HG02571 (cell line): ENCODE measurements at regions not wholly inside any gene's neighbourhood (a gene's known extent, or its start where the extent isn't known, plus 50 kb on each side); places are given as distances from the start of the nearest gene placed in this dataset.

Experiments
- ATAC-seq: cut with Tn5 transposase; IDR thresholded peaks from one replicate; pipeline ENCODE4 v1.9.1; 2021; ENCODE audit warnings: mild to moderate bottlenecking, moderate library complexity; ENCODE audit not compliant: unreplicated experiment

- ATAC-seq, result no peak
Measured at GRCh38 chr4:178480105-178480504, 1037.9 kb upstream of the AGA start.

- ATAC-seq, result no peak
Measured at GRCh38 chr4:178480881-178481280, 1038.6 kb upstream of the AGA start.

GRCh38 chr4:178481564-178481963 lies 1039.3 kb upstream of the AGA start:
- ATAC-seq, result no peak

- no peak for ATAC-seq
Measured at GRCh38 chr4:178523038-178523437, 1080.8 kb upstream of the AGA start.

- no peak for ATAC-seq
Measured at GRCh38 chr4:178535939-178536579, 1093.8 kb upstream of the AGA start.

GRCh38 chr4:178553201-178553600 lies 1111.0 kb upstream of the AGA start:
- ATAC-seq, result no peak

- ATAC-seq, result no peak
Measured at GRCh38 chr4:178554352-178554751, 1112.1 kb upstream of the AGA start.

GRCh38 chr4:178556796-178557195 lies 1114.6 kb upstream of the AGA start:
- ATAC-seq, result no peak

GRCh38 chr4:178577933-178578332 lies 1135.7 kb upstream of the AGA start:
- no peak for ATAC-seq

GRCh38 chr4:178595500-178596138 lies 1153.4 kb upstream of the AGA start:
- ATAC-seq, result no peak

GRCh38 chr4:178598672-178599071 lies 1156.4 kb upstream of the AGA start:
- no peak for ATAC-seq

- ATAC-seq, result no peak
Measured at GRCh38 chr4:178599521-178599920, 1157.3 kb upstream of the AGA start.

- ATAC-seq, result no peak
Measured at GRCh38 chr4:178602833-178603232, 1160.6 kb upstream of the AGA start.

GRCh38 chr4:178611062-178611461 lies 1168.8 kb upstream of the AGA start:
- no peak for ATAC-seq

- no peak for ATAC-seq
Measured at GRCh38 chr4:178612733-178613132, 1170.5 kb upstream of the AGA start.

GRCh38 chr4:178632415-178632814 lies 1190.2 kb upstream of the AGA start:
- ATAC-seq, result no peak

GRCh38 chr4:178633263-178633662 lies 1191.0 kb upstream of the AGA start:
- ATAC-seq, result no peak

- ATAC-seq, result no peak
Measured at GRCh38 chr4:178664621-178665020, 1222.4 kb upstream of the AGA start.

- no peak for ATAC-seq
Measured at GRCh38 chr4:178665916-178666315, 1223.7 kb upstream of the AGA start.

- ATAC-seq, result no peak
Measured at GRCh38 chr4:178671766-178672165, 1229.5 kb upstream of the AGA start.

- no peak for ATAC-seq
Measured at GRCh38 chr4:178672512-178672911, 1230.3 kb upstream of the AGA start.

GRCh38 chr4:178681871-178682270 lies 1239.6 kb upstream of the AGA start:
- no peak for ATAC-seq

- ATAC-seq, result no peak
Measured at GRCh38 chr4:178689926-178690325, 1247.7 kb upstream of the AGA start.
